ENCODE measurements at regions not wholly inside any gene's neighbourhood (a gene's known extent, or its start where the extent isn't known, plus 50 kb on each side); places are given as distances from the start of the nearest gene placed in this dataset.

- TF ChIP-seq POLR2A (IDR thresholded peaks at IDR 0.05) (no peak), CTCF (IDR thresholded peaks at IDR 0.05) (no peak)
Observed at GRCh38 chr6:167476844-167477595, 152.1 kb downstream of the TTLL2 start.
